ENCODE measurements at regions not wholly inside any gene's neighbourhood (a gene's known extent, or its start where the extent isn't known, plus 50 kb on each side); places are given as distances from the start of the nearest gene placed in this dataset.

DNA sequence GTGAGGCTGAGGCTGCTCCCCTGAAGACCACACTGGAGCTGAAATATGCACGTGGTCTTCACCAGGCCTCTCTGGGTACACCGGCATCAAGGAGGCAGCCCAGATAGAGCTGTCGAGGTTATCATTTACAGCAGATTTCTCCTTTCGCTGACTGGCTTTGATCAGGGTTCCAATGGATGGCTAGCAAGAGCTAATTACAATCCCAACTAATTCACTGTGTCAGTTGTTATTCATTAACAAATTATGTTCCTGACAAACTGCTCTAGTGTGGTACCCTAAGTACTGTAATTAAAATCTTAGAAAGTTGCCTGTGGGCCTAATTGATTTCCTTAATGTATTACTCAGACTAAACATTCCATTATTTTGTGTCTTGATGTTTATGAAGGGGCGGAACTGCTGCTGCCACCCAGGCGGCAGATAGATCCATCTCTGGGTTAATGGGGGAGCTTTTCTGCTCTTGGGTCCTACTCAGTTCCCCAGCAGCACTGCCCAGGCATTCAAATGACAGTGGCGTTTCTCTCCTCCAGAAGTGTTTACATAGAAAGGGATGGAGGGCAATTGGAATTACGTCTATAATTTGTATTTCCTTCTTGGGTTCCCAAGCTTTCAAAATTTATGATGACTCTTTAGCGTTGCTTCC lies 71.7 kb upstream of the RAD23B start:
- no peak for DNase-seq (ENCODE audit: low spot score)

DNA sequence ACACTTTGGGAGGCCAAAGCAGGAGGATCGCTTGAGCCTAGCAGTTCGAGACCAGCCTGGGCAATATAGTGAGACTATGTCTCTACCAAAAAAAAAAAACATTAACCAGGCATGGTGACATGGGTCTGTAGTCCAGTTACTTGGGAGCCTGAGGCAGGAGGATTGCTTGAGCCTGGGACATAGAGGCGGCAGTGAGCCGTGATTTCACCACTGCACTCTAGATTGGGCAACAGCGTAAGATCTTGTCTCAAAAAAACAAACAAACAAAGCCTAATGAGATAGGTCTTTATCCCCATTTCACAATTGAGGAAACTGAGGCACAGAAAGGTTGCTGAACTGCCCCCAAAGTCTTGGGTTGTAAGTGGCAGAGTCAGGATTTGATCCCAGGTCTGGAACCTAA lies 70.5 kb upstream of the RAD23B start:
- DNase-seq (ENCODE audit: low spot score): no peak

DNA sequence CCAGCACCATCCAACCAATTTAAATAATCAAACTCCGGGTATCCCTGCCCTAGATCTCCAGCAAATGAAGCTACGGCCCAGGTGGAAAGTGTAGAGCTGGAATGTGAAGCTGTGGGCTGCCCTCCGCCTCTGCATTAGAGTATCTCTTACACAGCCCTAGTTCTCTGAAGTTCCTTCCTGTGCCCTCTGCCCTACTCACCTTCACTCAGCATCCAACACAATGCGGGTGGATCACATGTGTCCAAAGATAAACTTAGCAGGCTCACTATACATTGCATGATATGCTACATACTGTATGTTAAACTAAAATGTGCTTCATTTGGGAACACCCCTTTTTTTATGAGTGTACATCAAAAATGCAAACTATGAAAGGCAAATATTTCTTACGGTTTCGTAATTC lies 70.0 kb upstream of the RAD23B start:
- DNase-seq (ENCODE audit: low spot score): peak; percentile 15

DNA sequence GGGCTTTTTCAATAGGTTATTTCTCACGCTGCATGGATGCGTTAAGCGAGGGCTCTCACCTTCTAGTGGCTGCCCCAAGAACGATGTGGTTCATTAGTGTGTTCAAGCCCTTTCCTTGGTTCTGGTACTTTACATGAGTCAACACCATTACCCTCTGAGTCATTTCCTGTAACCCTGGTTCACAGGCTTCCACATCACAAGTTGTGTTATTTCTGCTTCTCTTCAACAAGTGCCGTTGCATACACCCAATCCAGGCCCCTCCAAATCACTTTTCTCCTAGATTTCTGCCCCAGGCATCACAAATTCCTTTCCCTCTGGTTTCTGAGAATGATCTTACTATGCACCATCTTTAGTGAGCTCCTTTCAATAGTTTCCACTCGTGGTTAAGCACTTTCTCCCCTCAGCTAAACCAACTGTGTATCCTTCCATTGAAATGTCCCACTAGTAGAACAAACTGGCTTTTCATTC lies 69.5 kb upstream of the RAD23B start:
- DNase-seq (ENCODE audit: low spot score): peak; percentile 56

DNA sequence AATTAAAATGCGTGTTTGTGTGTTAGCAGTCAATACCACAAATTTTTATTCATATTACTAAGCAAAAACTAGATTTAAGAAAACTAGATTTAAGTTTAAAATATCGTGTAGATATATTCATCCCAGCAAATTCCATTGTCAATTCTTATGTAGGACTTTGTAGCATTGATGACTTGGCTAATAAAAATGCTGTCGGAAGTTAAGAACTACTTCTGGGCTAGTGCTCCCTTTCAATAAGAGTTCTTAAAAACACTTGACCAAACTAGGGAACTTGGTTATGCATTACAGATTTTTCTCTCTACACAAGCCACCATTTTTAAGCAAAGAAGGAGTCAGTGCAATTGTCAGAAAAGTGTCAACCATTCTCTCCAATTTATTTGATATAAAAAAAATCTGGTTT lies 68.7 kb upstream of the RAD23B start:
- no peak for DNase-seq (ENCODE audit: low spot score)

DNA sequence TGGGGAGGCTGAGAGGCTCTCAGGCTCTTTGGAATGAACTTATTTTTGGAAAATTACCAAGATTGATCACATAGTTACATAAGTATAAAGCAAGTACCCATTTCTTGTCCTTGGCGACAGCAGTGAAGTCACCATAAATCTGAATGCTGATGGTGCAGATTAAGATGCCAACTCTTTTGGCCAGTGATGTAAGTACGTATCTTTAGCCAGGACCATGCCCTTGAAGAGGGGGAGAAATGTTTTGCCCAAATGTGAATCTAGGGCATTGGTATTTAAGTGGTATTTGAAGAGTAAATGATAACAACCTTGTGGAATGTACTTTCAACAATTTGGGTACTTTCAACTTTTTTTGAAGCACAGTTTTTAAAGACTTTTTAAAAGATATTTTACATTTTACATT lies 68.2 kb upstream of the RAD23B start:
- DNase-seq (ENCODE audit: low spot score): no peak

DNA sequence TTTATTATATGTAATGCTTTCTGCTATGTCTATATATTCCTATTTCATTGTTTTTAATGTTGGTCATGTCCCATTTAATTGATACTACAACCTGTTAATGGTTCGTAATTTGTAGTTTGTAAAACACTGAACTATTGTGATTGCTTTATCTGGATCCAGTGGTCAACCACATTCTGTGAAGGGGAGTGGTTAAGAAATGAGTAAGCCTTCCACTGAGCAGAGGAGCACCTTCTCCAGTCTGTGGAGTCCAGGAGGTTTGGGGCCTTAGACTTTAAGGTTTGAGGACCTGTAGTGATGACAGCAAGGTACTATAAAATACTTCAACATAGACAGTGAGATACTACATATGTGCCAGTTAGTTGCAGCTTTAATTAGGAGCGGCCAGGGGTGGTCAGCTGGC lies 67.7 kb upstream of the RAD23B start:
- DNase-seq (ENCODE audit: low spot score): no peak

DNA sequence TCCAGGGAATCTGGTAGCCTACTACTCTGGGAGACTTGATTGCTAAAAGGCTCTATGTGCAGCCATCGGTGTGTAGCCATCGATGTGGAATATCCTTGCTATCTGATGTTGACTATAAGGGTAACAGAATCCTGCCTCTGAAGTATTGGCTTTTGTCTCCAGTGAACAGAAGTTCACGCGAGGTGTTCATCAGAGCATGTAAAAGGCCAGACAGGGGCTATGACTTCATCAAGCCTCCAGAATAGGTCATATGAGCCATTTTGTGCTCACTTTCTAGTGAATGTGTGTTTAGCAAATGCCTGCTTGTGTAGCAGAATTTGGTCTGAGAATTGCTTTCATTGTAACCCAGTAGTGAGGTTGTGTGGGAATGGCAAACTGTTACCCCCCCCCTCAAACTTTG lies 66.8 kb upstream of the RAD23B start:
- DNase-seq (ENCODE audit: low spot score): no peak

DNA sequence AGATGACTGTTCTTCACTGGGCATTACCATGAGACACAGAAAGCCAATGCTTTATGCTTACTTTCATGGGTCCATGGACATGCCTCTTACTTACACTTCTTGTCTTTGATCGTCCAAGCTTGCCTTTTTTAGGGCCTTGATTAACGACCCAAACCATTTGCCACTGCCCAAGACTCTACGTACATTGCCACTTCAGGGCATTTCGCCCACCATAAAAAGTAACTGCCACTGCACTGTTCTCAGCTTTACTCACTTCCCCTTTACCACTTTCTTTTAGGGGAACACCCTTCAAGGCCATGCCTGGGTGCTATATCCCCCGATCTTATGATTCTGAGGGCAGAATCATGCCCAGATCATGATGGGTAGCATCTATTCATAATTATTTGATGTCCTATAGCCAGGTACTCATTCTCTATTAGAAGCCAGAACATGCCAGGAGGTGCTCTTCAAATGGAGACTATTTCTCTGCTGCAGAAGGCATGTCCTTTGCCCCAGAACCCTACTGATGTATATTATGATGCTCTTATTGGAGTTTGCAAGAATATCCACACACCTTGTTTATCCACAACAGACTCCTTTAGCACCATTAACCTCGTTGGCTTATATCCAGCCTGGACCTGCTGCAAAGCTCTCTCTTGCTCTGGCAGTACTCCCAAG lies 64.1 kb upstream of the RAD23B start:
- no peak for DNase-seq (ENCODE audit: low spot score)

DNA sequence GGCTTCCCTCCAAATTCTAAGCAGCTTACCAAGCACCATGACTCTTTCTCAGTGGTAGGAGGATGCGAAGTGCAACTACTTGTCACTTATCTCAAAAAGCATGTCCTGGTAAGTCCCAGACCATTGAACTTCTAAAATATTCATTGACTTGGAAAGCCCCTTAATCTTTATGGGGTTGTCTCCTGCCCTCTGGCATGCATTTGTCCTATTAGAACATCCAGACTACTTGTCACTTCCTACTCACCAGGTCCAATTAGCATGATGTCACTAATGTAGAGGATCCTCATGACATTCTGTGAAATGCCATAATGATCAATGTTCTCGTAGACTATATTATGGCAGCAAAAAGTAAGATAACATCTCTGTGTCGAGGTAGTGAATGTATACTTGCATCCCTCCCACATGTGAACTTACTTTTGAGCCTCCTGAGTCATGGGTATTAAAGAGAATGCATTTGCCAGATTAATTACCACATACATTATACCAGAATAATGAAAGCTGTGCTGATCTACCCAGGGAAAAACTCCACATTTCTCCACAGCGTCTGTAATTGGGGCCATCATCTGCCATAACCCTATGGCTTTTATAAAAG lies 63.5 kb upstream of the RAD23B start:
- DNase-seq (ENCODE audit: low spot score): no peak

DNA sequence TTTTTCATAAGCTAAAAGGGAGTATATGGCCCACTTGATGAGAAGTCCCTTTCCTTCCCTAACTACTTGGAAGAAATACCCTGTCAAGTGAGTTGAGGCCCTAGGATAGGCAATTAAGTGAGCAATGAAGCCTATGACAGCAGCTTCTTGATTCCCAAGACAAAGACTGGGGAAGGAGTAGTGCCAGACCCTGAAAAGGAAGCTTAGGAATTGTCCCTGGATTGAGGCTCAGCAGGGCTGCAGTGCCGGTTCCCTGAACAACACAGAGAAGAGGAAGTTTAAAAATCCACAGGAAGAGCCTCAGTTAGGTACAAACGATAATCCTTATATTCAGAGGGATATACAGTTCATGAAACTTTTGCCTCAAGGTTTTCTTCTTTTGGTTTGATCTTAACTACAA lies 61.8 kb upstream of the RAD23B start:
- no peak for DNase-seq (ENCODE audit: low spot score)

DNA sequence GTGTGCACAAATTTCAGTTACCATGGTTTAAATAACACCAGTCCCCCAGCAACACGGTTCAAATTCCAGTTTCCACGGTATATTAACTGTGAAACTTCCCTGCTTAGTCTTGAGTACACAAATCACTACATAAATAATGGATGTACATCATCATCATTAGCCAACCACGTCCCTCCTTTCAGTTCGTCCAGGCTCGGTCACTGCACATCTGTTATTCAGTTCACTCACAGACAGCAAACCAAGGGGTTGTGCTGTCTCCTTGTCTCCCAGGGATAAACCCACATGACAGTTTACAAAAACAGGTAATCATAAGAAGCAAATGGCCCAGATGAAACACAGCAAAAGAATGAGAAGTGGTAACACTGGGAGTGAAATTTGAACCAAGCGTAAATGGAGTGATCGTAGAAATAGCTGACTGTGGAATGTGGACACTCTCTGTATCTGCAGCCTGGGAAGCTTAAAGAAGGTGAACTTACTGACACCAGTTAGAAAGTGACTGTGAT lies 61.0 kb upstream of the RAD23B start:
- no peak for DNase-seq (ENCODE audit: low spot score)

DNA sequence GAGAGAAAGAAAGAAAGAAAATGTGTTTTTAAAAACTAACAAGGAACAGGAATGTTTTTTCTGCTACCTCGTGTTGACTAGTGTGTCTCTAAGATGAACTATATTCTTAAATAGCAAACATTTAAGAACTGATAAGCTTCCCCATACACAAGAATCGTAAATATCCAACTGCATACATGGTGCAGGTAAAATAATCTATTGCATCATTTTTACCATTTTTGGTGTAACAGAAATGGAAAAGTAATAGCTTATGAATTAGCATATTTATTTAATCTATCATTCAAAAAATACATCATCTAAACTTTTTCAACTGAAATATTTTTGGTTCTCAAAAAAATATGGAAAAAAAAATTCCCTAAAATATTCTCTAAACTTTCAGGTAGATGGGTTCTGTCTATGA lies 59.7 kb upstream of the RAD23B start:
- no peak for DNase-seq (ENCODE audit: low spot score)

DNA sequence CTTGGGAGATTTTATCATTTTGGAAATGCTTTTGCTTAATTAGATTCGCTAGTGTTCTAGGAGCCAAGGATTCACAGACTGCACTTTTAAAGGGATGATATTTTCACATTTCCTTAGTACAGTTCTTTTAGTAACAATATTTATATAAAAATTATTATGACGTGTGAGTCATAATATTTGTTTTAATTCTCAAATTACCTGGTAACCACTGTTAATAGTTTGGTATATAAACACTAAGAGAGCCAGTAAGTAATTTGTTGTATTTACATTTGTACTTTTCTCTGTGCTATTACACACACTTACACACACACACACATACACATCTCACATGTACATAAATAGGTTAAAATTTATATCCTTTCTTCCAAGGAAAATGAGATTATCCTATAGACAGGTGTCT lies 58.8 kb upstream of the RAD23B start:
- DNase-seq (ENCODE audit: low spot score): no peak

DNA sequence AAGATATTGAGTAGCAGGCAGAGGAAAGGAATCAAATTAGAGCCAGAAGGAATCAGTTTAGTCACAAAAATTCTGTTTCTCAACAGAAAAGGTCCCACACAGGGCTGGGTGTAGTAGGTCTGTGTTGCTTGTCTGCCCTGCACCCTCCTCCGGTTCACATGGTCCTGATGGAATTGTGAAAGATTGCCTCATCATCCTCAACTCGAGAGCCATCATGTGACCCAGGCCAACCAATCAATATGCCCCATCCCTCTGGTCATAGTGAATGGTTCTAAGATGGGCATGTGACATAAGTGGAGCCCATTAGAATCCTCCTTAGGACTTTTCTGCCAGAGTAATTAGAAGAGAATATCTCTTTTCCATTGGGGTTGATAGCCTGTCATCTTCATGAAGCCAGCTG lies 56.7 kb upstream of the RAD23B start:
- DNase-seq (ENCODE audit: low spot score): no peak

DNA sequence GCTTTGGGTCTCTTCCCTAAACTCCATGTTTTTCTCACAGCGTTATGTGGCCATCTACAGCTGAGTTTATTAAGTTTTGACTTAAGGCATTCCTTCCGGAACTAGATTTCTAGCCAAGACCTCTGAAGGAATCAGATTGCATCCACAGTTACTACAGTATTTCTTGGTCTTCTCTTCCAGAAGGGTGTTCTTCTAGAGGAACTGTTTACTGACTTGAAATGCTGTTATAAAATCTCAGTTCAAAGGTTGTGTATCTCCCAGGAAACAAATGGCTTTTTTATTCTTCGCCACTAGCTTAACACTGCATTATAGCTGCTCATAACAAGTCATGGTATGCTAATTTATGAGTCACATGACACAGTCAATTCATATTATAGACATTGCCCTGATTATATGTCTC lies 55.3 kb upstream of the RAD23B start:
- peak; percentile 14 for DNase-seq (ENCODE audit: low spot score)

DNA sequence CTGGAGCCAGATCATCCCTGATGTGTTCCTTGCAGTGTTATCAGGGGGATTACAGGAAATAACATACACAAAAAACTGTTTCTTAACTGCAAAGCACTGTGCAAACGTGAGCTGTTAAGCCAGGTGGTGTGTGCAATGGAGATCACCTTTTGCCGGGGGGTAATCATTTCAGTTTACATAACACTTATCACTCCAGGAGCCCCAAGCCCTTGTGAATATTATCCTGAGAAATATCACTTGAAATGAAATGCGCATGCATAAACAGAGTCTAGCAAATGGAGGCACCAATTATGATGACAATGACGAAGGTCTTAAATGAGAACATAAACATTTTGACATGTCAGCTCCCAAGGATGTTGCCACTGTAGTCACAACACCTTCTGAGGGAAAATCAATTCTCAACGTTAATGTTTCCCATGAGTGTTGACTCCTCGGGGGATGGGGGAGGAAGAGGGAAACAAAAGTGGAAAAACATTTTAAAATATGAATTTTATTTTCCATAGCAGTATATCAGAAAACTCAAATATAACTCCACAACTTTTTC lies 54.5 kb upstream of the RAD23B start:
- DNase-seq (ENCODE audit: low spot score): no peak

DNA sequence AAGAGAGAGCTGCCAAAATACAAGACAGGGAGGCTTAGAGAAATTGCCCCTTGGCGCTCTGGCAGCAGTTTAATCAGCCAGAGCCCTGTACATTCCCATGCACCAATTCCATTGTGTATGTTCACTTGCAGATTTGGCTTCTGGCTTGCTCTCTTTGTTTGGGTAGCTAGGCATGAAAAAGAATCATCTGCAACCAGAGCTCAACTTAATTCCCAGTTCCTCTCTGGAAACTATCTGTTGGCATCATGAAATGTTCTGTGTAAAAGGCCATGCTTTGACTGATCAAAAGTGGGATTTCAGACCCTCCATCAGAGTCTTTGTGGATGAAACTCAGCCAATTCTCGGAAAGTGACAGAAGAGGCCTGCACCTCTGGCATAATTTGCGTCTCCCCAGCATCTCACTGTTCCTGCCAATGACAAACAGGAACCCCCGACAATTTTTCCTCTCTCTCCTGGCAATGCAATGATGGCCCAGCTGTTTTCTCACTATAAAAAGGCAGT lies 53.8 kb upstream of the RAD23B start:
- DNase-seq (ENCODE audit: low spot score): no peak
